Parathyroid adenoma (tissue), 2 donors: ENCODE measurements at regions not wholly inside any gene's neighbourhood (a gene's known extent, or its start where the extent isn't known, plus 50 kb on each side); places are given as distances from the start of the nearest gene placed in this dataset.

Experiments
- H2AFZ ChIP-seq: fragments of 300-600 bp; sonication (generic); one replicate; pipeline ENCODE4 v1.7.0; 2017; ENCODE audit warnings: antibody characterized with exemption, mild to moderate bottlenecking
- H3K27ac ChIP-seq: fragments of 300-600 bp; sonication (generic); one replicate; pipeline ENCODE4 v1.7.0; 2017
- H3K27me3 ChIP-seq: fragments of 300-600 bp; sonication (generic); one replicate; pipeline ENCODE4 v1.7.0; 2017; ENCODE audit warnings: low read length; ENCODE audit not compliant: control insufficient read depth, insufficient read depth
- H3K36me3 ChIP-seq: fragments of 300-600 bp; sonication (generic); one replicate; pipeline ENCODE4 v1.7.0; 2017; ENCODE audit warnings: low read length; ENCODE audit not compliant: control insufficient read depth, insufficient read depth
- H3K4me1 ChIP-seq: fragments of 300-600 bp; sonication (generic); one replicate; pipeline ENCODE4 v1.7.0; 2017; ENCODE audit warnings: control low read depth
- H3K4me2 ChIP-seq: fragments of 300-600 bp; sonication (generic); one replicate; pipeline ENCODE4 v1.7.0; 2017; ENCODE audit warnings: low read length
- H3K4me3 ChIP-seq: fragments of 300-600 bp; sonication (generic); one replicate; pipeline ENCODE4 v1.7.0; 2017; ENCODE audit warnings: low read depth, low read length
- H3K79me2 ChIP-seq: fragments of 300-600 bp; sonication (generic); one replicate; pipeline ENCODE4 v1.7.0; 2017; ENCODE audit warnings: control low read depth
- H3K9ac ChIP-seq: fragments of 300-600 bp; sonication (generic); one replicate; pipeline ENCODE4 v1.7.0; 2017; ENCODE audit warnings: mild to moderate bottlenecking
- H3K9me3 ChIP-seq: fragments of 300-600 bp; sonication (generic); one replicate; pipeline ENCODE4 v1.7.0; 2017; ENCODE audit warnings: low read length; ENCODE audit not compliant: control insufficient read depth
- TF ChIP-seq, protein P1 (sequence below): fragments of 300-600 bp; sonication (generic); IDR thresholded peaks from one replicate; pipeline ENCODE4 v1.7.0; 2017; ENCODE audit warnings: antibody characterized with exemption, mild to moderate bottlenecking
- donor health status: primary hyperparathyroidism.

DNA sequence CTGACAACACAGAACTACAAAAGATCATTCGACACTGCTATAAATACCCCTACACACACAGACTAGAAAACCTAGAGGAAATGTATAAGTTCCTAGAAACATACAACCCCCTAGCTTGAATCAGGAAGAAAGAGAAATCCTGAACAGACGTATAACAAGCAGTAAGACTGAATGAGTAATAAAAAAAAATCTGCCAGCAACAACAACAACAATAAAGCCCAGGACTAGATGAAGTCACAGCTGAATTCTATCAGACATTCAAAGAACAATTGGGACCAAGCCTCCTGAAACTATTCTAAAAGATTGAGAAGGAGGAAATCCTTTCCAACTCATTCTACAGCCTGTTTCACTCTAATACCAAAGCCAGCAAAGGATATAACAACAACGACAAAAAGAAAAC is 68.2 kb upstream of the SLIT3 start:
- Histone ChIP-seq H2AFZ (no peak overlapping the region), H3K4me3 (no peak overlapping the region), H3K79me2 (no peaks in the 10 kb centered on the region), H3K27ac (no peak overlapping the region), H3K36me3 (no peaks in the 10 kb centered on the region), H3K4me1 (no peaks in the 10 kb centered on the region), H3K9me3 (no peaks in the 10 kb centered on the region), H3K27me3 (no peaks in the 10 kb centered on the region), H3K4me2 (no peak overlapping the region), H3K9ac (no peak overlapping the region)
- TF ChIP-seq, protein P1, sequence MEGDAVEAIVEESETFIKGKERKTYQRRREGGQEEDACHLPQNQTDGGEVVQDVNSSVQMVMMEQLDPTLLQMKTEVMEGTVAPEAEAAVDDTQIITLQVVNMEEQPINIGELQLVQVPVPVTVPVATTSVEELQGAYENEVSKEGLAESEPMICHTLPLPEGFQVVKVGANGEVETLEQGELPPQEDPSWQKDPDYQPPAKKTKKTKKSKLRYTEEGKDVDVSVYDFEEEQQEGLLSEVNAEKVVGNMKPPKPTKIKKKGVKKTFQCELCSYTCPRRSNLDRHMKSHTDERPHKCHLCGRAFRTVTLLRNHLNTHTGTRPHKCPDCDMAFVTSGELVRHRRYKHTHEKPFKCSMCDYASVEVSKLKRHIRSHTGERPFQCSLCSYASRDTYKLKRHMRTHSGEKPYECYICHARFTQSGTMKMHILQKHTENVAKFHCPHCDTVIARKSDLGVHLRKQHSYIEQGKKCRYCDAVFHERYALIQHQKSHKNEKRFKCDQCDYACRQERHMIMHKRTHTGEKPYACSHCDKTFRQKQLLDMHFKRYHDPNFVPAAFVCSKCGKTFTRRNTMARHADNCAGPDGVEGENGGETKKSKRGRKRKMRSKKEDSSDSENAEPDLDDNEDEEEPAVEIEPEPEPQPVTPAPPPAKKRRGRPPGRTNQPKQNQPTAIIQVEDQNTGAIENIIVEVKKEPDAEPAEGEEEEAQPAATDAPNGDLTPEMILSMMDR, result no peak

- Histone ChIP-seq H3K27me3 (no peaks in the 10 kb centered on the region), H3K4me1 (no peaks in the 10 kb centered on the region), H3K79me2 (no peaks in the 10 kb centered on the region), H3K9ac (no peak overlapping the region), H3K27ac (no peak overlapping the region), H3K4me2 (no peak overlapping the region), H3K36me3 (no peaks in the 10 kb centered on the region), H3K9me3 (no peaks in the 10 kb centered on the region), H2AFZ (no peak overlapping the region), H3K4me3 (no peak overlapping the region)
- TF ChIP-seq, protein P1, result no peak
These were observed 66.9 kb upstream of the SLIT3 start for GRCh38 chr5:169367861-169368260.

GRCh38 chr5:169357291-169357690 is 56.4 kb upstream of the SLIT3 start:
- TF ChIP-seq, protein P1, result no peak

DNA sequence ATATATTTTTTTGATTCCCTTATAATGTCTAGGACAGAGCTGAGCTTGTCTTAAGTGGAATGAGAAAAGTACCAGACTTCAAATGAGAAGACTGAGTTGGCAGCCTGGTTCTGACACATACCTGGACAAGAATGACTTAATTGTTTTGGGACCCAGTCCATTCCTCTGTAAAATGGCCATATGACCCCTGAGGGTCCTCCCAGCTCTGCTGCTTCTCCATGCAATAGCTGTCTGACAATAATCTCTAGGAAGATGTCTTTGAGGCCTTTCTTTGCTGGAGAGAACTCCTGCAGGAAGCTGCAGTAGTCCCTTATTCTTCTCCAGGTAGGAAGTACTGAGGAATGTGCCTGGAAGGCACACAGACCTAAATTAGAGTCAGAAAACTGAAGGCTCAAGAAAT is 55.9 kb upstream of the SLIT3 start:
- H3K4me1 ChIP-seq, result peaks cover 7% of the 10 kb centered on the region
- H2AFZ ChIP-seq, result no peak overlapping the region
- H3K27me3 ChIP-seq, result no peaks in the 10 kb centered on the region
- no peaks in the 10 kb centered on the region for H3K79me2 ChIP-seq
- H3K9me3 ChIP-seq, result no peaks in the 10 kb centered on the region
- no peak overlapping the region for H3K9ac ChIP-seq
- H3K27ac ChIP-seq, result no peak overlapping the region
- TF ChIP-seq, protein P1, result no peak
- no peaks in the 10 kb centered on the region for H3K36me3 ChIP-seq
- no peak overlapping the region for H3K4me2 ChIP-seq
- no peak overlapping the region for H3K4me3 ChIP-seq

More at GRCh38 chr5:169357291-169357690, 56.4 kb upstream of the SLIT3 start:
- H3K27me3 ChIP-seq, result no peaks in the 10 kb centered on the region
- no peak overlapping the region for H3K9ac ChIP-seq
- no peak overlapping the region for H2AFZ ChIP-seq
- H3K36me3 ChIP-seq, result no peaks in the 10 kb centered on the region
- H3K4me2 ChIP-seq, result no peak overlapping the region
- H3K79me2 ChIP-seq, result no peaks in the 10 kb centered on the region
- H3K4me3 ChIP-seq, result no peak overlapping the region
- no peaks in the 10 kb centered on the region for H3K9me3 ChIP-seq
- no peak overlapping the region for H3K27ac ChIP-seq
- peaks cover 7% of the 10 kb centered on the region for H3K4me1 ChIP-seq

DNA sequence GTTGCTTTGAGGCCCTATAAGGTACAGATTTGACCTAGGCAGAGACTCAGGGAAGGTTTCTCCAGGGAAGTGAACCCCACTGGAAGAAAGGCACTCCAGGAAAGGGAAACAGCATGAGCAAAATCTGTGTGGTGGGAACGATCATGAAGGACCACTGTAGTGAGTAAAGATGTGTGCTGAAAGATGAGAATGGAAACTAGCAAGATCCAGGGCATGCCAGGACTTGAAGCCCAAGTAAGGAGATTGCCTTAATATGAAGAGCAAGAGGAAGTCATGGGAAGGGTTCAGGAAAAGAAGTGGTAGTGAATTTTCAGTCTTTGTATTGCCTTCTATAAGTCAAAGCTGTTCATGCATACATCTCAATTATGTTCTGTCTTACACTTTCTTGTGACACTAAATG is 55.2 kb upstream of the SLIT3 start:
- Histone ChIP-seq H3K36me3 (no peaks in the 10 kb centered on the region), H2AFZ (no peak overlapping the region), H3K4me2 (no peak overlapping the region), H3K79me2 (no peaks in the 10 kb centered on the region), H3K4me1 (peaks cover 7% of the 10 kb centered on the region), H3K27ac (no peak overlapping the region), H3K4me3 (no peak overlapping the region), H3K9me3 (no peaks in the 10 kb centered on the region), H3K27me3 (no peaks in the 10 kb centered on the region), H3K9ac (no peak overlapping the region)
- TF ChIP-seq, protein P1, result no peak
